GM12874 (cell line): ENCODE measurements at regions not wholly inside any gene's neighbourhood (a gene's known extent, or its start where the extent isn't known, plus 50 kb on each side); places are given as distances from the start of the nearest gene placed in this dataset.

Experiments
- TF ChIP-seq, protein P1 (sequence below): IDR thresholded peaks from 2 replicates; pipeline ENCODE4 v1.5.1; 2011; ENCODE audit warnings: low read depth, mild to moderate bottlenecking, control low read depth, low read length, moderate library complexity; ENCODE audit not compliant: insufficient read depth

GRCh38 chr5:125484272-125484741, 737.9 kb upstream of the ZNF608 start:
- TF ChIP-seq, protein P1, sequence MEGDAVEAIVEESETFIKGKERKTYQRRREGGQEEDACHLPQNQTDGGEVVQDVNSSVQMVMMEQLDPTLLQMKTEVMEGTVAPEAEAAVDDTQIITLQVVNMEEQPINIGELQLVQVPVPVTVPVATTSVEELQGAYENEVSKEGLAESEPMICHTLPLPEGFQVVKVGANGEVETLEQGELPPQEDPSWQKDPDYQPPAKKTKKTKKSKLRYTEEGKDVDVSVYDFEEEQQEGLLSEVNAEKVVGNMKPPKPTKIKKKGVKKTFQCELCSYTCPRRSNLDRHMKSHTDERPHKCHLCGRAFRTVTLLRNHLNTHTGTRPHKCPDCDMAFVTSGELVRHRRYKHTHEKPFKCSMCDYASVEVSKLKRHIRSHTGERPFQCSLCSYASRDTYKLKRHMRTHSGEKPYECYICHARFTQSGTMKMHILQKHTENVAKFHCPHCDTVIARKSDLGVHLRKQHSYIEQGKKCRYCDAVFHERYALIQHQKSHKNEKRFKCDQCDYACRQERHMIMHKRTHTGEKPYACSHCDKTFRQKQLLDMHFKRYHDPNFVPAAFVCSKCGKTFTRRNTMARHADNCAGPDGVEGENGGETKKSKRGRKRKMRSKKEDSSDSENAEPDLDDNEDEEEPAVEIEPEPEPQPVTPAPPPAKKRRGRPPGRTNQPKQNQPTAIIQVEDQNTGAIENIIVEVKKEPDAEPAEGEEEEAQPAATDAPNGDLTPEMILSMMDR = no peak

GRCh38 chr5:125484742-125485641, 738.6 kb upstream of the ZNF608 start:
- TF ChIP-seq, protein P1 = no peak

GRCh38 chr5:125485771-125486170, 739.3 kb upstream of the ZNF608 start:
- TF ChIP-seq, protein P1 = no peak

DNA sequence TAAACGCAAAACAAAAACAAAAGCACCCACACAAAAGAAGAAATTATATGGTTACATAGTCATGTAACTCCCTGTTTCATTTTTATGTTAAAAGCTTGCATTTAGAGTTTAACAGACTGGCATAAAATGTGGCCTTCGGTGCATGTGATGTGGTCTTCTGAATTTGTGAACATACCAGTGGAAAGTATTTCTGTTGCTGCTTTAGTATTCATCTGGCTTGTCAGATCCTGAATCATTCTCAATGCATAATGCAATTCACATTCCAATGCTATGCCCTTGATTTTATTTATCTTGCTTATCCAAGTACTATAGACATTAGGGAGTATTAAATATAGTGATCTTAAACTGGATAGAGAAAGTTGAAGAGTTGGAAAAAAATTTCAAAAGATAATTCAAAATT, 740.2 kb upstream of the ZNF608 start:
- TF ChIP-seq, protein P1 = no peak

GRCh38 chr5:125487231-125487630, 740.8 kb upstream of the ZNF608 start:
- TF ChIP-seq, protein P1 = no peak

DNA sequence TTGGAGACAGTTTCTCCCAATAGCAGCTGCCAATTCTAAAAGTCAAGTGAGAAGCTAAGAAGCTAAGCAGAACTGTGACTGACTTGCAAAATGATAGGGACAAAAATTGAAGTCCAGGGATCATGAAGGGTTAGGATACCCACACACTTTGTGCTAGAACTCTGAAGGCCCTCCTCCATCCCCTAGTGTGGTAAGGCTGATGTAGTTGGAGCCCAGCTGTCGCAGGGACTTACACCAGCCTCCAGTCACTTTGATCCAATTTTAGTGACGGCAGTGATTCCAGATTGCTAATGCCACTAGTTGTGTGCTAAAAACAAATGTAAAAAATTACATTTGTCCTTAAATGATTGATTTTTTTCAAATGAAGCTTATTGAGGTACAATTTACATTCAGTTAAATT, 742.7 kb upstream of the ZNF608 start:
- TF ChIP-seq, protein P1 = no peak

DNA sequence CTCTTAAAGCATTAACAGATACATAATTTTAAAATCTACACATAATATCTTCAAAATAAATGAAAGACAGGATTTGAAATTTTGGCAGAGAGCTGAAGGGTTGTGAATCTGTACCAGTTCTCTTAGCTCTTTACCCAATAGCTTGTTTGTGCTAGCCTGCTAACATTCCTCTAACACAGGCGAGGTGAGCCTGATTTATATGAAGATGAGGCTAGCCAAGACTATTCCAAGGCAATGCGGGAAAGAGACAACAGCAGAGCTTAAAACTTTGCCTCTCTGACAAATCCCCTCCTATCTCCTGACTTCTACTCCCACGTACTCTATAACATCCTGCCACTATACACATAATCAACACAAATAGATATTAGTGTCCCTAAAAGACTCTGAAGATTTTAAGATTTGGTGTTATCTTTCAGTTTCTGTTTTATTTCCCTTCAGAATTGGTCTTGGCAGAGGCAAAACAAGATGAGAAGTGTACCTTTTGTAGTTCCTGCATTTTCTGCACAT, 745.6 kb upstream of the ZNF608 start:
- TF ChIP-seq, protein P1 = no peak
